ENCODE measurements at regions not wholly inside any gene's neighbourhood (a gene's known extent, or its start where the extent isn't known, plus 50 kb on each side); places are given as distances from the start of the nearest gene placed in this dataset.

DNA sequence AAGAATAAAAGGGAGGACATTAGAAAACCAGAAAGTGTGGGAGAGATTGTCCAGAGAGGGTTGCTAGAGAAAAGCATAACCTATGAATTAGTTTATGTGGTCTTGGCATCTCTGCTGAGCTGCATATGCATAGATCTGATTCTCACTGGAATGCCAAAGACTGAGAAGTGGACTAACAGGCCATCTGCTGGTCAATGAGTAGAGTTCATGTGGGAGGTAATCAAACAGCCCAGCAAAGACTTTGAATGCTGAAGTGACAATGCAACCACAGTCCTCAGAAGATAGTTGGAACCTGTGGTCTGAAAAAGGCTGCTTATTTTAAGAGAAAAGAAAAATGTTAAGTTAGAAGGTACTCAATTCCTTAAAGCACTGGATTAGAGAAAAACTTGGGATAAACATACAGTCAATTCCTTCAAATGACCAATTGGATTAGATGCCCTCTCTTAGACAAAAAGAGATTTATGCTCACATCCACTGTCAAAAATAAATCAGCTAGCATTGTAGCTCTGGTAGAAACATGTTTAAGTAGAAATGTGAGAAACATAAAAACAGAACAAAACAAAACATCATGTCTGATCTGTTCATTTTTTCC, 382.8 kb downstream of the AMY1C start:
- TF ChIP-seq, protein P1, sequence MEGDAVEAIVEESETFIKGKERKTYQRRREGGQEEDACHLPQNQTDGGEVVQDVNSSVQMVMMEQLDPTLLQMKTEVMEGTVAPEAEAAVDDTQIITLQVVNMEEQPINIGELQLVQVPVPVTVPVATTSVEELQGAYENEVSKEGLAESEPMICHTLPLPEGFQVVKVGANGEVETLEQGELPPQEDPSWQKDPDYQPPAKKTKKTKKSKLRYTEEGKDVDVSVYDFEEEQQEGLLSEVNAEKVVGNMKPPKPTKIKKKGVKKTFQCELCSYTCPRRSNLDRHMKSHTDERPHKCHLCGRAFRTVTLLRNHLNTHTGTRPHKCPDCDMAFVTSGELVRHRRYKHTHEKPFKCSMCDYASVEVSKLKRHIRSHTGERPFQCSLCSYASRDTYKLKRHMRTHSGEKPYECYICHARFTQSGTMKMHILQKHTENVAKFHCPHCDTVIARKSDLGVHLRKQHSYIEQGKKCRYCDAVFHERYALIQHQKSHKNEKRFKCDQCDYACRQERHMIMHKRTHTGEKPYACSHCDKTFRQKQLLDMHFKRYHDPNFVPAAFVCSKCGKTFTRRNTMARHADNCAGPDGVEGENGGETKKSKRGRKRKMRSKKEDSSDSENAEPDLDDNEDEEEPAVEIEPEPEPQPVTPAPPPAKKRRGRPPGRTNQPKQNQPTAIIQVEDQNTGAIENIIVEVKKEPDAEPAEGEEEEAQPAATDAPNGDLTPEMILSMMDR (IDR thresholded peaks at IDR 0.05), result no peak
- no peak for TF ChIP-seq POLR2A (IDR thresholded peaks at IDR 0.05)
